Fibroblast of gingiva (primary cell): ENCODE measurements at regions not wholly inside any gene's neighbourhood (a gene's known extent, or its start where the extent isn't known, plus 50 kb on each side); places are given as distances from the start of the nearest gene placed in this dataset.

Experiments used
- DNase-seq: peaks from one replicate; pipeline ENCODE4 v3.0.0-alpha.2; 2011; ENCODE audit warnings: low read depth

DNA sequence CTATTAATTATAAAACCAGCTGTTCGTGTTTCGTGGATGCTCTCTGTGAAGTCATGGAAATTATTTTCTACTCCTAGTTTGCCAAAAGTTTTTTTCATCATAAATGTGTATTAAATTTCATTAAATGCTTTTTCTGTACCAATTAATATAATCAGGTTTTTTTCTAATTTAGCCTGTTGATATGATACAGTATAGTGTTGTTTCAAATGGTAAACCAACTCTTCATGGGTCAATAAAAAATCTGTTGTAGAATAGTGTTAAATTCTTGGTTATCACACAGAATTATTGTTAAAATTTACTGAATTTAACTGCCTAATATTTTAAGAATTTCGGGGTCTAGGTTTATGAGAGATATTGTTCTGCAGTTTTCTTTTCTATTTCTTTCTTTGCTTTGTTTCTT, 505.9 kb upstream of the MANEA start:
- no peak for DNase-seq

- no peak for DNase-seq
Measured at GRCh38 chr6:95078457-95078856, 498.9 kb upstream of the MANEA start.

GRCh38 chr6:95081231-95081630, 496.1 kb upstream of the MANEA start:
- DNase-seq: no peak

DNA sequence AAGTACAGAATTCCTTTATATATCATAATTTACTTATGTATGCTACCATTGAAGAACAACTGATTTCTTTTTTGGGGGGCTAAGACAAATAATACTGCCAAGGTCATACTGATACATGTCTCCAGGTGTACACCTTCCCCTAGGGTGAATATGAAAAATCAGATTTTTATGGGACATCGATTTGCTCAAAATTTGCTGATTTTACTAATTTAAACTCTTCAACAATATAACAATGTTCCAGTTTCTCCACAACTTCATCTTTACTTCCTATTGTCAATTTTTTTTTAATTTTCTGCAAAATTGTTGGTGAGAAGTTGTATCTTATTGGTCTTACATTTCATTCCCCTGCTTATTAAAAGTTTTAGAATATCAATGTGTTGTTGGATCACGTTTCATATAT, 495.4 kb upstream of the MANEA start:
- no peak for DNase-seq

GRCh38 chr6:95083506-95083905, 493.8 kb upstream of the MANEA start:
- no peak for DNase-seq

DNA sequence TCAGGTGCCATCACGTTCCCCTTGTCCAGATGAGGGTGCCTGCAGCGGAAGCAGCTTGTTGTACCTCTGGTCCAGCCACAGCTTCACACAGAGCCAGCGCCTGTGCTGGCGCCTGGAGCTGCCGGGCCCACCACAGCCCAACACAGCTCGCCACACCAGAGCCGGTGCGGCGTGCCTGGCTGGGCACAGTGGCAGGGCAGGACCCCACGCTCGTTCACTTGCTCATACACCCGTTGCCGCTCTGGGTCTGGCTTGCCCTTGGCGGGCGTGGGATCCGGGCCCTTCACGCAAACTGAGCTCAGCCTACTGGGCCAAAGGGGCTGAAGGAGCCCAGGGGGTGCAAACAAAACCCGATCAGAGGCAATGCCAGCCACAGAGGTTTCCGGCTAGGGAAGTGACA, 492.5 kb upstream of the MANEA start:
- DNase-seq: no peak

DNA sequence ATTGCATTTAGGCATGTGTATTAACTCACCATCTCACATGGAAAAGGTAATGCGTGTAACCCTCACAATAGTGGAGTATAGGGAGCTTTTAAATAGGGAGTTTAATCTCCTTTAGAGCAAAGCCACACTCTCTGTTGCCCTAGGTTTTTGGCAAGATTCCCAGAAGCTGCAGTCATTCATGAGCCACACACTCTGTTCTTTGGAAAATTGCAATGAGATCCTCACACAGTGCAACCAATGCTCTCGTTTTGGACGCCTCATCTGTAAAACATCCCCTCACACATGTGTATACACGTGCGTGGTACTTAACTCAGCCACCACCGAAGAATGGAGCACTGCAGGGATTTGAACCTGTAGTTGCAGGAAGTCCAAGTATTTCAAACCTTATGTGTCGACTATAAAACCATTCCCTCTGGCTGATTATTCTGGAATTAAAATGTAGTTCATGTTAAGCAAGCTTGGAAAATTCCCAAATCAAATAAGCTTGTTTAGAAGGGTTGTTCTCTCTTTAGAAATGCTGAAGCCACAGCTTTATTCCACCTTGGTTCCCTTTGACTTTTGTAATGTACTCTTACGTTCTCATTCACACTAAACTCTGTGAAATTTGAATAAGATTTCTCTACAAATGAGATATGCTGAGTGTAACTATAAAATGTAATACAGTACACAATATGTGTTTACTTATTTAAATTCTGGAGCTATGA, 489.8 kb upstream of the MANEA start:
- DNase-seq: no peak

GRCh38 chr6:95091823-95092436, 485.4 kb upstream of the MANEA start:
- DNase-seq: peak; percentile 8

DNA sequence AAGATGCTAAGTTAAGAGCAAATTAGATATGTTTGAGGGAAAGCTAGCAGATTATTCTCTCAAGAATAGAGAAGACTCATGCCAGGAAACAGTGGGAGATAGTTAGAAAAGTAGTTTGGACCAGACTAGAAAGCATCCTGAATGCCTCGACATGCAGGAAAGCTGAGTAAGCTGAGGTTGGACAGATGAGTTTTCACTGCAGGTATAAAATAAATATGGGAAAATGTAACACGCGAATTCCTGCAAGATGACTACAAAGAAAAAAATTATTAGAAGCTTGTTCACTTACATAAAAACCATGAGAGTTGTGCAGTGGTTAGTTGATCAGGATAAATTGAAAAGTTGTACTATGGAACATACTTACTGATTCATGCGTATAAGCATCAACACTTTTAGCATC, 484.2 kb upstream of the MANEA start:
- DNase-seq: no peak

DNA sequence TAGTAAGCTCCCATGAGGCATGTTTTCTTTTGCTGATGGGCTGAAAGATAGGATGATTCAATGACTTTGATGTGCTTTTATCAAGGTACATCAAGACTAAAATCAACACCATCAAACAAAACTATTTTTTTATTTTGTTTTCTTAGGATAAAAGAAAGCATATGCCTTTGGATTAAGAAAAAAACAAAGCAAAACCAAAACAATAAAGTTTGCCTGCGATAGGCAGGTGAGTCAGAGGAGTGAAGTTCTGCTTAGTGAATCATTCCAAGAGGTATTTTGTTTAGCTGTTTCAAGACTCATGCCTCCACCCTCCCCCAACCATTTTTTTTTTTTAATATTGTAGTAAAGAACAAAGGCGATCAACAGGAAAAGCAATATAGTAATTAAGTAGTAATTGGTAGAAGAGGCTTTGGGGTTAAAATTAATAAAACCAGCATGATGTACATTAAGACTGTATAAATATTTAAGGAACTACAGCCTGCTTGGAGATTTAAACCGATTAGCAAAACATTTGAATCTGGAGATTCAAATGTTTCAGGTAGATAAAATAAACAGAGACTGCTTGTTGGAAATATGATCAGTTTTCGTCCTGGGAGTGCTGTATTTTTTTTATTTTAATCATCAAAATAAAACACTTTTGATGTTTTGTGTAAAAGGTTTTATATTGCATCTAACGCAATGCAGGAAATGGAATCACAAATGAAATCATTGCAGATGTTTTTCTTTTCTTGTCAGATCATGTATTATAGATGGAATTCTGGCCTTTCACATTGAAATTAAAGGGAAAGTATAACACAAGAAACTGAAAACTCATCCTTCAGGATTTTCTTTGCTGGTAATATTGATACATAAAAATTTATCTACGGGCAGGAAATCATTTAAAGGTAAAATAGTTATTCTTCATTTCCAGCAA, 482.3 kb upstream of the MANEA start:
- DNase-seq: no peak

GRCh38 chr6:95095855-95096254, 481.5 kb upstream of the MANEA start:
- DNase-seq: no peak

GRCh38 chr6:95099410-95099809, 477.9 kb upstream of the MANEA start:
- no peak for DNase-seq

DNA sequence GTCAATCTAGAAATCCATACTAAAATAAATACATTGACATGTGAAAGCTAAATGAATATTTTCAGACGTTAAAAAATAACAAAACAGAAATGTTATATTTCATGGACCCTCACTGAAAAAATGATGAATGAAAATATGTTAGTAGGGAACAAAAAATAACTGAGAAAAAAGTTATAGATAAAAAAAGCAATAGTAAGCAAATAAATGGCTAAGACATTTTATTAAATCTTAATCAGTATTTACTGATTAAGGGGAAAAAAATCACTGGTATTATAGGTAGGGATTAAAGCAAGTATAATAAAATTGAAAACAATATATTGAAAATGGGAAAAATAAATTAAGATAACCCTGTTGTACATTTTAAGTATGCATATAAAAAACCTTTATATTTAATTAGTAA, 468.1 kb upstream of the MANEA start:
- DNase-seq: no peak

GRCh38 chr6:95110767-95111166, 466.6 kb upstream of the MANEA start:
- no peak for DNase-seq

GRCh38 chr6:95117236-95117635, 460.1 kb upstream of the MANEA start:
- DNase-seq: no peak

DNA sequence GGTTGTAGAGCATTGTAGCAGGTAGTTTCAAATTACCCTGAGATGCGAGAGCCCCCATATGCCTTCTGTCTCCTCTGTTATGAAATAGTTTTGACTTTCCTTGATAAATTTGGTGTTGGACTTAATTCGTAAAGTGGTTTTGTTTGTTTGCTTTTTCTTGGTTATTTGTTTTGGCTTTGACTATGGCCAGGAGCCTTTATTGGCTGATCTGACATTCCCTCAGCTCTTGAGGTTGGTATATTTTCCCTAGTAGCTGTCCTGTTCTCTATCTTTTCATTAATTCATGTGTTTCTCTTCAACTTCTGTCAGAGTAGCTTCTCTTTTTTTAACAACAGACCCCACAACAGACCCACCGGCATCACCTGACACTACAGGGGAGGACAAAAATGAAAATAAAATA, 457.4 kb upstream of the MANEA start:
- no peak for DNase-seq

DNA sequence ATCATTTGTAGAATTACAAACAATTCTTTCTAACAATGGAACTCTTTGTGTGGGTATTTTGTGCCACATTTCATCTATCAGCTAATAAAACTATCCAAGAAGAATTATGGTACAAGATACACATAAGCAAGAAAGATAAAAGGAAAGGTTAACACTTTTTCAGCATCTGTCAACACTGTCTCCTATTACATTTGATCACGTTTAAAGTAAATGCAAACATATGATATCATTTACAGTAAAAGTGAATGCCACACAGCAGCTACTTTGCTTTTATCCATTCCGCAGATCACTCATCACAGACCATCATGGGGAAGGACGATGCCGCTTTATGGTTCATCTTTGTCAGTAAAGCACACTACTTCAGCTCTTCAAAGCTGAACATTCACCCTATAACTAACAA, 456.4 kb upstream of the MANEA start:
- no peak for DNase-seq

GRCh38 chr6:95127261-95127660, 450.1 kb upstream of the MANEA start:
- no peak for DNase-seq

GRCh38 chr6:95128439-95128838, 448.9 kb upstream of the MANEA start:
- no peak for DNase-seq

DNA sequence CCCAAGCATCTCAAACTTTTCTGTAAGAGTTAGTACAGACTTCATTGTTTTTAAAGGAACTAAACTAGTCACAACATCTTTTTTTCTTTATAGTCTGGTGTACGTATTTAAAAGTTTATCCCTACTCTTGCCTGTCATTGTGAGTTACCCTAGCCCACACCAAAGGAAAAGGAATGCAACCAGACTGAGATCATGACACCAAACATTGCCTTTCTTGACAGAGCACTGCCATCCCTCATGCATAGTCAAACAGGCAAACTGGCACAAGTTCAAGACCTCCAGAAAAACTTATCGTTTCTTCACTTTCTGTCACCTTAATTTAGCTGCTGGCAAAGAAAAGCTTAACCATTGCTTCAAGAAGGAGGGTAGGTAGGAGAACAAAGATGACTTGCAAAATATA, 448.4 kb upstream of the MANEA start:
- DNase-seq: no peak

DNA sequence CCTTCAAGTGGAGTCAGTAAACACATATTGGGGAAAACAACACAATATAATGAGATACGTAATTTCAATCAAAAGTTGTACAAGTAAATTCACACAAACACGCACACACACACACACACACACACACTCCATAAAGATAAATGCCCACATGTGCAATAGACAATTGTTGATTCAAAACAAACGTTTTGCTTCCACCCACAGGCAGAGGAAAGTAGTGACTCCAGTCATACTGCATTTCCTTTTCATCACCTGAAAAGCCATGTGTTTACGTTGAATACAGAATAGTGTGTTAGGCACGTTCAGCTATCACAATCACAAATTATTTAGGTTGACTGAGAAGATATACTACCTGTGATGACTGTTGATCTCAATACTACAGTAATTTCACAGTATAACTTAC, 443.8 kb upstream of the MANEA start:
- DNase-seq: no peak

DNA sequence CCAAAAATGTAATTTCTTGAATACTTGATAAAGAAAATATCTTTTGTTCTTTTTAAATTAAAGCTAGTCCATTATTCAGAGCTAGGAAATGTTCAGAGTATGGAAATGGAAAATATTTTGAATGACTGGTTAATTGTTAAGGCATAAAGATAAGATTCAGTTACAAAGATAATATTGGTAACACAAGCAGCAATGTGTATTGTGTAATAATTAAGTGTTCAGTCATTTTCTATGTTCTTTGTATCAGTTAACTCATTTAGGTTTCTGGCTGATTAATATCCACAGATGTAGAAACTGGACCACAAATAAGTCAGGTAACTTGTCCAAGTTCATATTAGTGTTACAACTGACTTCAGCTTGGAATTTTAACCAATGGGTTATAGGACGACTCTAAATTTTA, 442.2 kb upstream of the MANEA start:
- no peak for DNase-seq

DNA sequence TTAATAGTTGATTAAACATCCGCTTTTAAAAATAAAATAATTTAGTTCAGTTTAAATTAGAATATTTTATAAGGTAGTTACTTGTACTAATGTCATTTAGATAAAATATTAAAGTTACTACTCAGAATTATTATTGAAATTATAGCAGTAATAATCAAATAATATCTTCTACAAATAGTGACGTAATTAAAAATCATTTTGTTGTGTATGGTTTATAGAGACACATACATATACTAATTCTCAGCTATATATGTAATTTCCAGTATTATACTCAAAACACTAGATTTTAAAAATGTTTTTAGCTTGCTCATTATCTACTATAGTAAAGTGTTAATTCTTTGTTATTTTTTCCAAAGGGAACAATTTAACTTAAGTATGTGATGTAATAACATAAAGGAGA, 435.2 kb upstream of the MANEA start:
- DNase-seq: no peak
